Ascending aorta (tissue), 2 donors: ENCODE measurements at regions not wholly inside any gene's neighbourhood (a gene's known extent, or its start where the extent isn't known, plus 50 kb on each side); places are given as distances from the start of the nearest gene placed in this dataset.
"Not testable (repeated sequence)": the region's sequence is repeated elsewhere in the genome, so short reads cannot be mapped to it uniquely, and the experiment has no call there.

Experiments used
- DNase-seq, 2 donors: peaks; one replicate each; pipeline ENCODE4 v3.0.0-alpha.2; 2019; ENCODE audit warnings: low spot score in 2 of 2
- H3K27ac ChIP-seq, 2 donors: fragments of 200-600 bp; sonication (generic); one replicate each; pipeline ENCODE4 v1.5.1; 2016 to 2017; ENCODE audit warnings: mild to moderate bottlenecking in 1 of 2
- H3K27me3 ChIP-seq: fragments of 200-600 bp; sonication (generic); one replicate; pipeline ENCODE4 v1.5.1; 2017
- H3K36me3 ChIP-seq, 2 donors: fragments of 200-600 bp; sonication (generic); one replicate each; pipeline ENCODE4 v1.5.1; 2016
- H3K4me1 ChIP-seq, 2 donors: fragments of 200-600 bp; sonication (generic); one replicate each; pipeline ENCODE4 v1.5.1; 2016 to 2017; ENCODE audit warnings: mild to moderate bottlenecking in 1 of 2
- H3K4me3 ChIP-seq, 2 donors: fragments of 200-600 bp; sonication (generic); one replicate each; pipeline ENCODE4 v1.5.1; 2016 to 2017; ENCODE audit warnings: mild to moderate bottlenecking in 1 of 2
- H3K9me3 ChIP-seq, 2 donors: fragments of 200-600 bp; sonication (generic); one replicate each; pipeline ENCODE4 v1.5.1; 2016
- CTCF ChIP-seq, 3 experiments: fragments of 200-600 bp in 2 of 3; fragments of 450-650 bp in 1 of 3; sonication (generic) in 2 of 3; IDR thresholded peaks; one replicate each; pipeline ENCODE4 v1.5.1; 2016 to 2019; ENCODE audit warnings: antibody characterized with exemption in 3 of 3, mild to moderate bottlenecking in 1 of 3, moderate library complexity in 1 of 3
- intact Hi-C: fragments of 100-400 bp; cut with DNase I; formaldehyde crosslinking; loops from one replicate; pipeline ENCODE4 v1.15.1; 2023

GRCh38 chr12:14213542-14213941, 151.9 kb upstream of the ATF7IP start:
- no peaks in the 10 kb centered on the region for H3K27me3 ChIP-seq
- H3K9me3 ChIP-seq = no peaks in the 10 kb centered on the region
- TF ChIP-seq CTCF (IDR thresholded peaks at IDR 0.05) = no peak
- peak overlapping the region in 1 of 2 donors; percentile 9 for H3K27ac ChIP-seq
- no peaks in the 10 kb centered on the region for H3K36me3 ChIP-seq
- DNase-seq = no peak
- H3K4me1 ChIP-seq = no peaks in the 10 kb centered on the region
- intact Hi-C loops = no loop called here
- no peak overlapping the region for H3K4me3 ChIP-seq

GRCh38 chr12:14214495-14214894, 151.0 kb upstream of the ATF7IP start:
- no peak for TF ChIP-seq CTCF (IDR thresholded peaks at IDR 0.05)
- no peak for DNase-seq
- no peaks in the 10 kb centered on the region for H3K4me1 ChIP-seq
- H3K4me3 ChIP-seq = no peak overlapping the region
- intact Hi-C loops = no loop called here
- no peaks in the 10 kb centered on the region for H3K27me3 ChIP-seq
- H3K36me3 ChIP-seq = no peaks in the 10 kb centered on the region
- H3K27ac ChIP-seq = no peak overlapping the region
- H3K9me3 ChIP-seq = no peaks in the 10 kb centered on the region

GRCh38 chr12:14215949-14216348, 149.5 kb upstream of the ATF7IP start:
- H3K9me3 ChIP-seq, H3K27me3 ChIP-seq, H3K27ac ChIP-seq, DNase-seq, H3K4me1 ChIP-seq, H3K4me3 ChIP-seq, intact Hi-C loops, H3K36me3 ChIP-seq: not testable (repeated sequence)

GRCh38 chr12:14216405-14217294, 148.8 kb upstream of the ATF7IP start:
- intact Hi-C loops = no loop called here
- Histone ChIP-seq H3K27me3 (no peaks in the 10 kb centered on the region), H3K4me3 (peak overlapping the region; percentile 28 to 41), H3K9me3 (no peaks in the 10 kb centered on the region), H3K27ac (no peak overlapping the region), H3K4me1 (no peaks in the 10 kb centered on the region), H3K36me3 (no peaks in the 10 kb centered on the region)
- TF ChIP-seq CTCF (IDR thresholded peaks at IDR 0.05) = no peak
- DNase-seq = no peak

- H3K36me3 ChIP-seq = no peaks in the 10 kb centered on the region
- H3K4me1 ChIP-seq = no peaks in the 10 kb centered on the region
- no peaks in the 10 kb centered on the region for H3K27me3 ChIP-seq
- TF ChIP-seq CTCF (IDR thresholded peaks at IDR 0.05) = no peak
- no peaks in the 10 kb centered on the region for H3K9me3 ChIP-seq
- no peak overlapping the region for H3K27ac ChIP-seq
- no peak for DNase-seq
- intact Hi-C loops = no loop called here
- no peak overlapping the region for H3K4me3 ChIP-seq
Measured at GRCh38 chr12:14219156-14219555, 146.3 kb upstream of the ATF7IP start.

- intact Hi-C loops, H3K27me3 ChIP-seq, H3K27ac ChIP-seq, DNase-seq, H3K4me1 ChIP-seq, H3K4me3 ChIP-seq, H3K9me3 ChIP-seq, H3K36me3 ChIP-seq: not testable (repeated sequence)
Measured at GRCh38 chr12:14219670-14220069, 145.8 kb upstream of the ATF7IP start.
